Endodermal cell (in vitro differentiated cells): ENCODE measurements at regions not wholly inside any gene's neighbourhood (a gene's known extent, or its start where the extent isn't known, plus 50 kb on each side); places are given as distances from the start of the nearest gene placed in this dataset.
A peak's percentile ranks its signal among the peaks of the same experiment; 100 is the strongest.

Experiments used
- DNase-seq: peaks from one replicate; pipeline ENCODE4 v3.0.0-alpha.2; 2017
- H3K27ac ChIP-seq: 2 replicates; pipeline ENCODE4 v1.5.1; 2013; ENCODE audit warnings: mild to moderate bottlenecking, low read depth, low read length, moderate library complexity
- H3K27me3 ChIP-seq: 2 replicates; pipeline ENCODE4 v1.6.1; 2013; ENCODE audit warnings: mild to moderate bottlenecking, low read length, moderate library complexity; ENCODE audit not compliant: insufficient read depth, control insufficient read depth, poor library complexity, severe bottlenecking
- H3K36me3 ChIP-seq: 2 replicates; pipeline ENCODE4 v1.7.0; 2013; ENCODE audit warnings: mild to moderate bottlenecking, low read length, moderate library complexity; ENCODE audit not compliant: control insufficient read depth, insufficient read depth
- H3K4me1 ChIP-seq: one replicate; pipeline ENCODE4 v1.7.0; 2013; ENCODE audit warnings: low read length; ENCODE audit not compliant: control insufficient read depth, insufficient read depth
- H3K4me3 ChIP-seq: 2 replicates; pipeline ENCODE4 v1.5.1; 2013; ENCODE audit warnings: mild to moderate bottlenecking, low read length, moderate library complexity
- H3K9ac ChIP-seq: 2 replicates; pipeline ENCODE4 v1.6.1; 2013; ENCODE audit warnings: mild to moderate bottlenecking, low read length, moderate library complexity; ENCODE audit not compliant: poor library complexity, severe bottlenecking; ENCODE audit errors: extremely low read depth
- H3K9me3 ChIP-seq: 2 replicates; pipeline ENCODE4 v1.6.1; 2013; ENCODE audit warnings: mild to moderate bottlenecking, low read length, moderate library complexity; ENCODE audit not compliant: control insufficient read depth
- H3K27ac Mint-ChIP-seq: 2 replicates; pipeline ENCODE4 v1.8.0; 2020; ENCODE audit warnings: mixed read lengths
- H3K27me3 Mint-ChIP-seq: 2 replicates; pipeline ENCODE4 v1.8.0; 2021; ENCODE audit warnings: mild to moderate bottlenecking, mixed read lengths; ENCODE audit not compliant: insufficient read depth
- H3K36me3 Mint-ChIP-seq: 2 replicates; pipeline ENCODE4 v1.8.0; 2020; ENCODE audit warnings: low read depth, mixed read lengths
- H3K4me1 Mint-ChIP-seq: 2 replicates; pipeline ENCODE4 v1.8.0; 2020; ENCODE audit warnings: mixed read lengths
- H3K4me3 Mint-ChIP-seq: 2 replicates; pipeline ENCODE4 v1.8.0; 2020; ENCODE audit warnings: mild to moderate bottlenecking, moderate library complexity, mixed read lengths
- H3K9me3 Mint-ChIP-seq: 2 replicates; pipeline ENCODE4 v1.8.0; 2020; ENCODE audit warnings: mild to moderate bottlenecking, mixed read lengths
- WGBS, 2 experiments: methylation state at CpG; one replicate each; pipeline versions ENCODE4 v1.1.5 to v1.1.7; 2013; ENCODE audit warnings: missing lambda C conversion rate in 2 of 2, mixed read lengths in 1 of 2; ENCODE audit not compliant: insufficient coverage in 1 of 2, insufficient read length in 1 of 2; 5-methylcytosine and 5-hydroxymethylcytosine counted together
- TF ChIP-seq, protein P1 (sequence below): fragments of 200-600 bp; sonication (generic); conservative IDR thresholded peaks from 2 replicates; pipeline ENCODE4 v1.5.0; 2021; ENCODE audit warnings: antibody characterized with exemption, mild to moderate bottlenecking

DNA sequence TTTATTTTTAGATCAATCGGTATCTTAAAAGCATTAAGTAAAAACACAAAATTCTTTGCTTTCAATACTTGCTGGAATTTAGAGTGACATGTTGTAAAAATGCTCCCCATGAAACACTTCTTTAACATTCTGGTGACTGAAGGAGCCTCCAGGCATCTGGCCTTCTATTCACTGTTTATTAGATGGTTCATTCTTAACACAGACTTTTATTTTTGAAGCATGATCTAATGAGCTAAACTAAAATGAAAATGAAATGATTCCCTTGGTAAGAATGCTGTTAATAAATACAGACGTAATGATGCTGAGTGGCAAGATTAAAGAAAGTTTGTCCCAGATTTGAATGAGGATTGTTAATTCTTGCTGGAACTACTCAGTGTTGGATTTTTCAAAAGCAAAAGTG is 698.4 kb downstream of the TENT5A start:
- no peaks in the 10 kb centered on the region for H3K36me3 Mint-ChIP-seq
- H3K27ac Mint-ChIP-seq = no peak overlapping the region
- no peaks in the 10 kb centered on the region for H3K4me1 ChIP-seq
- WGBS, 2 experiments = 93 to 99% methylated on average over 1 to 2 of the region's 2 CpGs
- no peaks in the 10 kb centered on the region for H3K9me3 Mint-ChIP-seq
- H3K27me3 Mint-ChIP-seq = no peaks in the 10 kb centered on the region
- no peak overlapping the region for H3K4me3 Mint-ChIP-seq
- TF ChIP-seq, protein P1, sequence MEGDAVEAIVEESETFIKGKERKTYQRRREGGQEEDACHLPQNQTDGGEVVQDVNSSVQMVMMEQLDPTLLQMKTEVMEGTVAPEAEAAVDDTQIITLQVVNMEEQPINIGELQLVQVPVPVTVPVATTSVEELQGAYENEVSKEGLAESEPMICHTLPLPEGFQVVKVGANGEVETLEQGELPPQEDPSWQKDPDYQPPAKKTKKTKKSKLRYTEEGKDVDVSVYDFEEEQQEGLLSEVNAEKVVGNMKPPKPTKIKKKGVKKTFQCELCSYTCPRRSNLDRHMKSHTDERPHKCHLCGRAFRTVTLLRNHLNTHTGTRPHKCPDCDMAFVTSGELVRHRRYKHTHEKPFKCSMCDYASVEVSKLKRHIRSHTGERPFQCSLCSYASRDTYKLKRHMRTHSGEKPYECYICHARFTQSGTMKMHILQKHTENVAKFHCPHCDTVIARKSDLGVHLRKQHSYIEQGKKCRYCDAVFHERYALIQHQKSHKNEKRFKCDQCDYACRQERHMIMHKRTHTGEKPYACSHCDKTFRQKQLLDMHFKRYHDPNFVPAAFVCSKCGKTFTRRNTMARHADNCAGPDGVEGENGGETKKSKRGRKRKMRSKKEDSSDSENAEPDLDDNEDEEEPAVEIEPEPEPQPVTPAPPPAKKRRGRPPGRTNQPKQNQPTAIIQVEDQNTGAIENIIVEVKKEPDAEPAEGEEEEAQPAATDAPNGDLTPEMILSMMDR = no peak
- no peak for DNase-seq
- H3K4me1 Mint-ChIP-seq = no peaks in the 10 kb centered on the region
- no peak overlapping the region for H3K9ac ChIP-seq
- no peaks in the 10 kb centered on the region for H3K36me3 ChIP-seq
- H3K27me3 ChIP-seq = no peaks in the 10 kb centered on the region
- peaks cover 5% of the 10 kb centered on the region for H3K9me3 ChIP-seq
- no peak overlapping the region for H3K4me3 ChIP-seq
- H3K27ac ChIP-seq = no peak overlapping the region

DNA sequence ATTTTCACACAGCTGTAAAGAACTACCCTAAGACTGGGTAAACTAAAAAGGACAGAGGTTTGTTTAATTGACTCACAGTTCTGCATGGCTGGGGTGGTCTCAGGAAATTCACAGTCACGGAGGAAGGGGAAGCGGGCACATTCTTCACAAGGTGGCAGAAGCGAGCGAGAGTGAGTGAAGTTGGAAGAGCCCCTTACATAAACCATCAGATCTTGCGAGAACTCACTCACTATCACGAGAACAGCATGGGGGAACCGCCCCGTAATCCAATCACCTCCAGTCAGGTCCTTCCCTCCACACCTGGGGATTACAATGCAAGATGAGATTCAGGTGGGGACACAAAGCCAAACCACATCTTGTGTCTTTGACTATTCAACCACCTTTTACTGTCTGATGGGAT is 700.5 kb downstream of the TENT5A start:
- no peaks in the 10 kb centered on the region for H3K4me1 Mint-ChIP-seq
- no peaks in the 10 kb centered on the region for H3K27me3 Mint-ChIP-seq
- no peaks in the 10 kb centered on the region for H3K9me3 Mint-ChIP-seq
- H3K9me3 ChIP-seq = peaks cover 5% of the 10 kb centered on the region
- no peaks in the 10 kb centered on the region for H3K4me1 ChIP-seq
- H3K27ac ChIP-seq = no peak overlapping the region
- no peak overlapping the region for H3K4me3 Mint-ChIP-seq
- no peak overlapping the region for H3K9ac ChIP-seq
- DNase-seq = peak; percentile 64
- H3K36me3 ChIP-seq = no peaks in the 10 kb centered on the region
- no peak overlapping the region for H3K4me3 ChIP-seq
- no peaks in the 10 kb centered on the region for H3K36me3 Mint-ChIP-seq
- WGBS, 2 experiments = 83 to 86% methylated on average over 1 to 8 of the region's 8 CpGs
- no peak overlapping the region for H3K27ac Mint-ChIP-seq
- TF ChIP-seq, protein P1 = no peak
- no peaks in the 10 kb centered on the region for H3K27me3 ChIP-seq

DNA sequence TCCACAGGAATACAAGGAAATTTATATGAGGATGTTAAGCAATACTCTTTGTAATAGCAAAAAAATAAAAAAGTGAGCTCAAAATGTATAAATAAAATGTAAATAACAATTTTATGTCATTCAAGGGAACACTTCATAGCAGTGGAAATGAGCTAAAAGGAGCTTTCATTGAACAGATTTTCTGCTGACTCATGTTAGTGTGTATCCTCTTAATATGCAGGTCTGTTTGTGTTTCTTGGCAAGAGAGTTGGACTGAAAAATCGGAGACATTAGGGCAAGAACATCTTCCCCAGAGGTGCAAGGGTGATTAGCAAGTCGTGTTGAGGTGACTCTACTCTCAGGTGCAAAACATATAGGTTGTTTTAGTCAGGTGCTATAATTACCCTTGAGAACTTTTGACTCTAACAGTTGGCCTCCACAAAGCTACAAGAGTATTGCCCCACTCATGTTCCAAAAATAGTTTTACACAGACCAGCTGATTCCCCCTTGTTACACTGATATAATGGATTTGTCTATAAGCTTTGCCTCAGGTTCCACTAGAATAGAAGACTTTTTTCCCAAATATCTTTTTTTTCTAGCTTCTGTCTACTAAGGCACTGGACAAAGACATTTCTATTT is 702.9 kb downstream of the TENT5A start:
- no peaks in the 10 kb centered on the region for H3K27me3 Mint-ChIP-seq
- H3K9ac ChIP-seq = no peak overlapping the region
- no peaks in the 10 kb centered on the region for H3K27me3 ChIP-seq
- no peaks in the 10 kb centered on the region for H3K4me1 Mint-ChIP-seq
- DNase-seq = no peak
- H3K4me3 Mint-ChIP-seq = no peak overlapping the region
- 90% methylated on average over 2 of the region's 2 CpGs for WGBS, 2 experiments
- H3K4me3 ChIP-seq = no peak overlapping the region
- no peaks in the 10 kb centered on the region for H3K36me3 Mint-ChIP-seq
- peaks cover 5% of the 10 kb centered on the region for H3K9me3 ChIP-seq
- no peak overlapping the region for H3K27ac Mint-ChIP-seq
- H3K9me3 Mint-ChIP-seq = no peaks in the 10 kb centered on the region
- H3K27ac ChIP-seq = no peak overlapping the region
- no peaks in the 10 kb centered on the region for H3K4me1 ChIP-seq
- H3K36me3 ChIP-seq = no peaks in the 10 kb centered on the region
- TF ChIP-seq, protein P1 = no peak
